ENCODE measurements at regions not wholly inside any gene's neighbourhood (a gene's known extent, or its start where the extent isn't known, plus 50 kb on each side); places are given as distances from the start of the nearest gene placed in this dataset.

- TF ChIP-seq CTCF (IDR thresholded peaks at IDR 0.05) (no peak), POLR2A (IDR thresholded peaks at IDR 0.05) (no peak)
Observed at GRCh38 chr12:63020269-63020668, 85.3 kb upstream of the PPM1H start.

All from esophagus squamous epithelium (tissue), 4 donors.